Activated B cell treated with CpG ODN at 0.5 μM for 24 hours (primary cell): ENCODE measurements at regions not wholly inside any gene's neighbourhood (a gene's known extent, or its start where the extent isn't known, plus 50 kb on each side); places are given as distances from the start of the nearest gene placed in this dataset.

Experiments
- ATAC-seq: fragments of 200-7000 bp; cut with Tn5 transposase; one replicate; pipeline ENCODE4 v1.10.0; 2021; ENCODE audit warnings: low read depth, mild to moderate bottlenecking, moderate library complexity
- CTCF ChIA-PET: fragments of 350-600 bp; sonication (Branson Sonifier 250); formaldehyde crosslinking; loops from one replicate; lab custom pipeline; 2021; ENCODE audit warnings: antibody characterized with exemption; lab: Charles Lee
- POLR2A ChIA-PET: fragments of 350-600 bp; sonication (Branson Sonifier 250); formaldehyde crosslinking; loops from one replicate; lab custom pipeline; 2021; ENCODE audit warnings: antibody characterized with exemption; lab: Charles Lee
- DNase-seq: peaks from one replicate; pipeline ENCODE4 v3.0.0; 2022
- H3K27ac Mint-ChIP-seq: one replicate; pipeline ENCODE4 v1.8.0; 2020; ENCODE audit warnings: mixed read lengths
- H3K27me3 Mint-ChIP-seq: one replicate; pipeline ENCODE4 v1.8.0; 2021; ENCODE audit warnings: mixed read lengths
- H3K36me3 Mint-ChIP-seq: one replicate; pipeline ENCODE4 v1.8.0; 2021; ENCODE audit warnings: low read depth, mixed read lengths
- H3K4me1 Mint-ChIP-seq: one replicate; pipeline ENCODE4 v1.8.0; 2021; ENCODE audit warnings: mixed read lengths
- H3K4me3 Mint-ChIP-seq: one replicate; pipeline ENCODE4 v1.8.0; 2020; ENCODE audit warnings: mild to moderate bottlenecking, mixed read lengths
- H3K9me3 Mint-ChIP-seq: one replicate; pipeline ENCODE4 v1.8.0; 2020; ENCODE audit warnings: mixed read lengths
- CTCF ChIP-seq: fragments of 200-600 bp; IDR thresholded peaks from one replicate; pipeline ENCODE4 v1.8.0; 2022; ENCODE audit warnings: antibody characterized with exemption, mild to moderate bottlenecking
- intact Hi-C: fragments of 100-400 bp; cut with micrococcal nuclease; formaldehyde crosslinking; loops from one replicate; pipeline ENCODE4 v1.15.1; 2024

- intact Hi-C loops: no loop called here
- Mint-ChIP-seq H3K9me3 (peaks cover 4% of the 10 kb centered on the region), H3K27me3 (peaks cover 5% of the 10 kb centered on the region), H3K4me1 (no peaks in the 10 kb centered on the region), H3K4me3 (no peak overlapping the region), H3K27ac (no peak overlapping the region), H3K36me3 (no peaks in the 10 kb centered on the region)
- ATAC-seq: no peak
- DNase-seq: no peak
- no peak for TF ChIP-seq CTCF
- ChIA-PET CTCF (no interaction called here), POLR2A (no interaction called here)
Measured at GRCh38 chr10:23558361-23558799, 119.5 kb downstream of the OTUD1 start.

DNA sequence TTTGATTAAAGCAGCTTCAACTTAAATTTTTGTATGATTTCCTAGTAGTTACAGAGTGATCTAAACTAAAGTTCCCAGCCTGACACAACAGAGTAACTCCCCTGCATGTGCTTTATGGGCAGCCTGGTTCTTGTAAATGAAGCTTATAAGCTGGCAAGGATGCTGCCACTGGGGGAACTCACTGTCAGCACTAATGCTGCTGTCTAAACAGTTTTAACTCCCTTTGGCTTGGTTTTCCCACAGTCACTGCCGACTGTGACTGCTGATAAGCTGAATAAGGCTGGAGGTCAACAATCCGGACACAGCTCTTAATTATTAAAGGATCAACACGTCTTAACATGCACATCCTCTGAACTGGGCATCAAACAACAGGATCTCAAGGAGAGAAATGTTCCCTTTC, 130.1 kb downstream of the OTUD1 start:
- ATAC-seq (no peak), DNase-seq (no peak)
- POLR2A ChIA-PET: no interaction called here
- H3K4me1 Mint-ChIP-seq: no peaks in the 10 kb centered on the region
- no peak overlapping the region for H3K4me3 Mint-ChIP-seq
- H3K27me3 Mint-ChIP-seq: peaks cover 11% of the 10 kb centered on the region
- intact Hi-C loops: no loop called here
- CTCF ChIA-PET: no interaction called here
- no peak overlapping the region for H3K27ac Mint-ChIP-seq
- H3K36me3 Mint-ChIP-seq: no peaks in the 10 kb centered on the region
- TF ChIP-seq CTCF: no peak
- peaks cover 26% of the 10 kb centered on the region for H3K9me3 Mint-ChIP-seq

- H3K4me3 Mint-ChIP-seq: no peak overlapping the region
- intact Hi-C loops: no loop called here
- ATAC-seq (no peak), DNase-seq (no peak)
- TF ChIP-seq CTCF: no peak
- no peaks in the 10 kb centered on the region for H3K4me1 Mint-ChIP-seq
- ChIA-PET CTCF (no interaction called here), POLR2A (no interaction called here)
- peaks cover 3% of the 10 kb centered on the region for H3K27me3 Mint-ChIP-seq
- no peaks in the 10 kb centered on the region for H3K36me3 Mint-ChIP-seq
- H3K9me3 Mint-ChIP-seq: peaks cover 19% of the 10 kb centered on the region
- H3K27ac Mint-ChIP-seq: no peak overlapping the region
Measured at GRCh38 chr10:23571884-23572283, 133.0 kb downstream of the OTUD1 start.

GRCh38 chr10:23581906-23582450, 143.1 kb downstream of the OTUD1 start:
- Mint-ChIP-seq H3K27me3 (peaks cover 5% of the 10 kb centered on the region), H3K36me3 (no peaks in the 10 kb centered on the region), H3K4me3 (no peak overlapping the region), H3K9me3 (no peaks in the 10 kb centered on the region), H3K27ac (no peak overlapping the region), H3K4me1 (no peaks in the 10 kb centered on the region)
- ChIA-PET CTCF (no interaction called here), POLR2A (no interaction called here)
- no peak for TF ChIP-seq CTCF
- ATAC-seq (no peak), DNase-seq (no peak)
- intact Hi-C loops: no loop called here

DNA sequence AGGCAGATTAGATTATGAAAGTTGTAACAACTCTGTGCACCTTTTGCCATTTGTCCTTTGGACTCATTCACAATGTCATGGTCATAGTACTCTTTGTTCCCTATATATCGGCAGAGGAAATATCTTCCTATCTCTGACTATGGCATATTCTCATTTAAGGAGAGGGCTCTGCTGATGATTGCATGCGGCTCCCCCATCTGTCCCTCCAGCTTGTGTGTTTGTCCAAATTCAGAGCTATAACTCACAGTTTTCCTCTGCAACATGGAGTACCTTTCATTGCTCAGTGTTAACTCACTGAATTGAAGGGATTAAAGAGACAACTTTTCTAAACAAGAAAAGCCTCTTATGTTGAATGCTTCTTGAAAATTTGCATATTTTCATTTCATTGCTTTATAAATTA, 145.5 kb downstream of the OTUD1 start:
- DNase-seq (no peak), ATAC-seq (no peak)
- CTCF ChIA-PET: no interaction called here
- Mint-ChIP-seq H3K4me3 (no peak overlapping the region), H3K36me3 (no peaks in the 10 kb centered on the region), H3K4me1 (no peaks in the 10 kb centered on the region), H3K9me3 (peaks cover 10% of the 10 kb centered on the region), H3K27me3 (peaks cover 2% of the 10 kb centered on the region), H3K27ac (no peak overlapping the region)
- no peak for TF ChIP-seq CTCF
- intact Hi-C loops: no loop called here
- POLR2A ChIA-PET: no interaction called here
